ENCODE measurements at regions not wholly inside any gene's neighbourhood (a gene's known extent, or its start where the extent isn't known, plus 50 kb on each side); places are given as distances from the start of the nearest gene placed in this dataset.

DNA sequence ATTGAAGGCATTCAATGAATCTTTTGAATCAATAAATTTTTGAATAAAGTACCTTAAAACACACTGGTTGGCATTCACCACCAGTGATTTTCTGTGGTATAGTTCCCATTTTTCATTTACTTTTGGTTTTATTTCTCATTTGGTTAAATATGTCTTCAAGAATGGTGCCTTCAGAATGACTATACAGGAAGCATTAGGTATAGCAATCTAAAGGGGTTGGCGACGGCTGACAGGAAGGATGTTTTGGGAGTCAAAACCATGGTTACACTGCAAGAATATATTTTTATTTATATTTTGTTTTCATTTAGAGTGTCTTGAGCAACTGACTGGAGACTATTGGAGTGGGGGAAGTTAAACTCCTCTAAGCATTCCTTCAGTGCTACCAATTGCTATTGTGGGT lies 235.7 kb downstream of the HTR1A start:
- no peak for TF ChIP-seq POLR2A (IDR thresholded peaks at IDR 0.05; ENCODE audit: low read length)
- TF ChIP-seq GATA1 (IDR thresholded peaks at IDR 0.05; ENCODE audit: low read depth, low read length): no peak
